Colonic mucosa (tissue), 4 donors: ENCODE measurements at regions not wholly inside any gene's neighbourhood (a gene's known extent, or its start where the extent isn't known, plus 50 kb on each side); places are given as distances from the start of the nearest gene placed in this dataset.

Experiments used
- DNase-seq: peaks from one replicate; pipeline ENCODE4 v3.0.0-alpha.2; 2020
- H3K27ac ChIP-seq: fragments of 200-600 bp; one replicate; pipeline ENCODE4 v1.8.0; 2021
- H3K27me3 ChIP-seq: fragments of 200-600 bp; one replicate; pipeline ENCODE4 v1.8.0; 2021
- H3K36me3 ChIP-seq: fragments of 200-600 bp; one replicate; pipeline ENCODE4 v1.8.0; 2021
- H3K4me1 ChIP-seq: fragments of 200-600 bp; one replicate; pipeline ENCODE4 v1.8.0; 2021; ENCODE audit warnings: mild to moderate bottlenecking
- H3K4me3 ChIP-seq: fragments of 200-600 bp; one replicate; pipeline ENCODE4 v1.8.0; 2021
- H3K9ac ChIP-seq, 2 donors: one replicate each; pipeline ENCODE4 v1.7.0; 2013; ENCODE audit warnings: control low read depth in 2 of 2, low read depth in 2 of 2, low read length in 2 of 2
- H3K9me3 ChIP-seq: fragments of 200-600 bp; one replicate; pipeline ENCODE4 v1.8.0; 2021
- CTCF ChIP-seq: fragments of 200-600 bp; IDR thresholded peaks from one replicate; pipeline ENCODE4 v1.8.0; 2022; ENCODE audit warnings: antibody characterized with exemption, mild to moderate bottlenecking
- intact Hi-C: fragments of 100-400 bp; cut with DNase I; formaldehyde crosslinking; loops from one replicate; pipeline ENCODE4 v1.14.1; 2022
- donor health status: healthy.
- donor health status: DM: no; HTN: no; CAD: no.
- donor health status: DM: no; HTN: no; CAD: no.

GRCh38 chr16:86806838-86807351, 228.5 kb downstream of the FOXL1 start:
- no peaks in the 10 kb centered on the region for H3K9me3 ChIP-seq
- H3K27me3 ChIP-seq, result no peaks in the 10 kb centered on the region
- H3K9ac ChIP-seq, result no peak overlapping the region
- H3K27ac ChIP-seq, result no peak overlapping the region
- intact Hi-C loops, result no loop called here
- H3K36me3 ChIP-seq, result no peaks in the 10 kb centered on the region
- no peak for DNase-seq
- H3K4me1 ChIP-seq, result no peaks in the 10 kb centered on the region
- no peak overlapping the region for H3K4me3 ChIP-seq
- no peak for TF ChIP-seq CTCF

- no peaks in the 10 kb centered on the region for H3K4me1 ChIP-seq
- DNase-seq, result no peak
- intact Hi-C loops, result no loop called here
- H3K27me3 ChIP-seq, result no peaks in the 10 kb centered on the region
- H3K9me3 ChIP-seq, result no peaks in the 10 kb centered on the region
- no peak overlapping the region for H3K27ac ChIP-seq
- no peaks in the 10 kb centered on the region for H3K36me3 ChIP-seq
- H3K9ac ChIP-seq, result no peak overlapping the region
- no peak for TF ChIP-seq CTCF
- no peak overlapping the region for H3K4me3 ChIP-seq
Measured at GRCh38 chr16:86808863-86809444, 230.6 kb downstream of the FOXL1 start.

GRCh38 chr16:86809458-86809955, 231.2 kb downstream of the FOXL1 start:
- Histone ChIP-seq H3K4me1 (no peaks in the 10 kb centered on the region), H3K4me3 (no peak overlapping the region), H3K9ac (no peak overlapping the region), H3K9me3 (no peaks in the 10 kb centered on the region), H3K27me3 (no peaks in the 10 kb centered on the region), H3K36me3 (no peaks in the 10 kb centered on the region), H3K27ac (no peak overlapping the region)
- no peak for TF ChIP-seq CTCF
- intact Hi-C loops, result no loop called here
- no peak for DNase-seq

GRCh38 chr16:86810062-86810461, 231.7 kb downstream of the FOXL1 start:
- Histone ChIP-seq H3K9me3 (no peaks in the 10 kb centered on the region), H3K9ac (no peak overlapping the region), H3K27ac (no peak overlapping the region), H3K4me1 (no peaks in the 10 kb centered on the region), H3K4me3 (no peak overlapping the region), H3K36me3 (no peaks in the 10 kb centered on the region), H3K27me3 (no peaks in the 10 kb centered on the region)
- no peak for TF ChIP-seq CTCF
- intact Hi-C loops, result no loop called here
- DNase-seq, result no peak

GRCh38 chr16:86812363-86812970, 234.1 kb downstream of the FOXL1 start:
- Histone ChIP-seq H3K27ac (no peak overlapping the region), H3K9ac (no peak overlapping the region), H3K9me3 (no peaks in the 10 kb centered on the region), H3K27me3 (no peaks in the 10 kb centered on the region), H3K4me3 (no peak overlapping the region), H3K36me3 (no peaks in the 10 kb centered on the region), H3K4me1 (no peaks in the 10 kb centered on the region)
- DNase-seq, result no peak
- intact Hi-C loops, result no loop called here
- TF ChIP-seq CTCF, result no peak
